NCI-H1436 treated with DMSO at 0.1 percent for 48 hours (cell line): ENCODE measurements at regions not wholly inside any gene's neighbourhood (a gene's known extent, or its start where the extent isn't known, plus 50 kb on each side); places are given as distances from the start of the nearest gene placed in this dataset.
"Not testable (repeated sequence)": the region's sequence is repeated elsewhere in the genome, so short reads cannot be mapped to it uniquely, and the experiment has no call there.

ENCODE experiments used
- DNase-seq: peaks from one replicate; lab custom pipeline; 2025; lab: John Stamatoyannopoulos, UW

DNA sequence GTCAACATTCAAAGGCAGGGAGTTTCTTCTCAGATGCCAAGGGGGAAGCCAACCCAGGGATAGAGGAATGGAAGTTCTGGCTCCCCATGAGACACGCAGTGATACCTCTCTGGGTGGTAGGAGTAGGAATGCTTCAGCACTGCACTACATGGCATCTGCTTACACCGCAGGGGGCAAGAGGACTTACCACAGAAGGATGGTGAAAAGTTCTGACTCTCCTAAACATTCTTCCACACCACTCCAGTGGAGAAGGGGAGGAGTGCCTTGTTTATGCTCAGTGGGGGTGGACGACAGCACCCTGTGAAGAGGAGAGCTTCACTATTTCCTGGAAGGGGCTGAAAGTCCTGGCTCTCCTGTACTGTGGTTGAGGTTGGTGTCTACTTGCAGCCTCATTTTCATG lies 1011.3 kb upstream of the WWC1 start:
- no peak for DNase-seq

GRCh38 chr5:167281925-167282324 lies 1009.5 kb upstream of the WWC1 start:
- DNase-seq: no peak

DNA sequence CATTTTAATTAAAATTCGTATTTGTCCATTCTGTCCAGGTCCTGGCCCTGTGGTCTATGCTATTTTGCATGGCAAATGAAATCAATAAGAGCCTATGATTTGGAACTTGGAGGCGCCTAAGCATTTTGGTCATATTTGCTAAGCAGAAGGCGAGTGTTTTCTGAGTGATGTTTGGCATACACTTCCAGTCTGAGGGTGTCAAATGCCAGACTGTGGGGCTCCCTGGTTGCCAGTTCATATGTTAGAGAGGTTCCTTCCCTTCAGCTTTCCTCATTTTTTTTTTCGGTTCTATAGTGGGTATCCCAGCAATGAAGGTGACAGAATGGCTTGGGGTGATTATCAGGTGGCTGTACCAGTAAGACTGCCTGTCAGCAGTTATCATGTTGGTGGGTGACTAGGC lies 1007.8 kb upstream of the WWC1 start:
- DNase-seq: no peak

GRCh38 chr5:167284222-167284890 lies 1007.1 kb upstream of the WWC1 start:
- no peak for DNase-seq

DNA sequence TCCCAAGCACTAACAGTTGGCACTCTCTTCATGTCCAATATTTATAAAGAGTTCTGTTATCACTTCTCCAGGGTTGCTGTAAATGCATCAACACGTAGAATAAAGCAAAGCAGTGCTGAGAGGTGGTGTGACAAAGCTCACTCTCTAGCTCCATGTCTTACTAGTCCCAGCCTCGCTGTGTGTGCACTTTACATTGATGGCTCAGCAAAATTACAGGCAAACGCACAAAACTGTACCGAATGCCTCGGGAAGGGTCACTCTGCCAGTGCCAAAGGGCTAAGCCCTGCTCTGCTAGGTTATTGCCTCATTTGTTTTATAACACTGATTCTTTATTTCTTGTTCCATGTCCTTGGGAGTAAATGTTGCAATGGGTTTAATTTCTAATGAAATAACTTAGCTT lies 1005.9 kb upstream of the WWC1 start:
- DNase-seq: no peak

- no peak for DNase-seq
Measured at GRCh38 chr5:167286891-167287290, 1004.6 kb upstream of the WWC1 start.

DNA sequence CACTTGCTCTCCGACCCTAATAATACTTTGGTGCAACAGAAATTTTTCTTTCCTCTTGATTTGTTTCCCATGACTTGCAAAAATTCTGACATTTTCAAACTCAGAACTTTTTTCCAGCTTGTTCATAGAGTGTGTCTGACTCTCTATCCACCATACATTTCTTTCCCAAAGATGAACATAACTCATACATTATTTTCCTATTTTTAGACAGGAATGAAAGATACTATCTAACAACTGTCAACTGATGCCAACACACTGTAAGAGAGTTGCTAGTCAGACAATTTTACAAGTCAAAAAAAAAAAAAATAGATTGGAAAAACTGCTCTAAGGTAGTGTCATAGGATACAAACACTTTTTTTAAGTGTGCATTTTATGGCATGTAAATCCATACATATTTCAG lies 1001.0 kb upstream of the WWC1 start:
- DNase-seq: no peak

- DNase-seq: no peak
Measured at GRCh38 chr5:167294882-167295680, 996.4 kb upstream of the WWC1 start.

DNA sequence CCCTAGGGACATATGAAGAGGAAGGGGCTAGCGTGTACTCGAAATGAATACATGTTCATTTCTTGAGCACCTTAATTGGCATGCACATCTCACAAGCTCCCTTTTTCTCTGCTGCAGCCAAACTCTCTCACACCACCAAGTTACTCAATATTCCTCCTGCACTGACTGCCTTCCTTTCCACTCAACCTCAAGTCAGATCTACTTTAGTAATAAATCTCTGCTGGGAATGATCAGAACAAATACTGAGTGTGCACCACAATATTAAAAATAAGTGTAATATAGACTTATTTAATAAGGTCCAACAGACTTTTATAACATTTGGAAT lies 995.8 kb upstream of the WWC1 start:
- no peak for DNase-seq

DNA sequence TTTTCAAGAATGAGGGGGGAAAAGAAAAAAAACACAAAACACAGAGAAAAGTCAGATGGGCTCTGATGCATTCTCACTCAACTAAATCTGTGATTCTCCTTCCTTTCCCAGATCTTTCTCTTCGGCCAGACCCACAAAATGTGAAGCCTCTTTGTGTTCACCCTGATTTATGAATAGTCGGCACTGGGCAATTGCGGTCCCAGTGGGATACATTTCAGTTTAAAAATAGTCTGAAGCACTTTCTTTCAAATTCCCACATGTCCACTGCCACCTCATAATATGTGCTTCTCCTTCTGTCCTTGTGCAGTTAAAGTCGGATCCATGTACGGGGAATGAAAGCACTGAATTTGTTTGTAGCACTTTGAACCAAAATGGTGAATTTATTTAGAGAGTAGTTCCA lies 995.4 kb upstream of the WWC1 start:
- DNase-seq: no peak

DNA sequence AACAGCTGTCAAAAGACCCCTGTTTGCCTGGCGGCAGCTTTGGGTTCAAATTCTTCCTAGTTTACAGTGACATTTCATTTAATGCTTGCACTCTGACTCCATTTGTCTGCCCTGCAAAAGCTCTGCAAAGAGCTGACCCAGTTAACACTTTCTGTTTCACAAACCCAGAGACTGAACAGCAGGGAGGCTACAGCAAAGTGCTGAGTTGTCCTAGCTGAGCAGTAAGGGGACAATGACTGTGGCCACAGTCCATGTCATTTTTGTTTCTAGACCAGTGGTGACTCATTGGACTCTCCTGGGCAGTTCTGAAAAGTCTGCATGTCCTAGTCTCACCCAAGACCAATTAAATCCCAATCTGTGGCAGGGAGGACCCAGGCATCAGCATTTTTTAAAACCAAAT lies 994.8 kb upstream of the WWC1 start:
- DNase-seq: no peak

- DNase-seq: not testable (repeated sequence)
Measured at GRCh38 chr5:167299861-167300260, 991.6 kb upstream of the WWC1 start.

- DNase-seq: no peak
Measured at GRCh38 chr5:167303582-167303981, 987.9 kb upstream of the WWC1 start.

- no peak for DNase-seq
Measured at GRCh38 chr5:167304834-167305469, 986.5 kb upstream of the WWC1 start.

DNA sequence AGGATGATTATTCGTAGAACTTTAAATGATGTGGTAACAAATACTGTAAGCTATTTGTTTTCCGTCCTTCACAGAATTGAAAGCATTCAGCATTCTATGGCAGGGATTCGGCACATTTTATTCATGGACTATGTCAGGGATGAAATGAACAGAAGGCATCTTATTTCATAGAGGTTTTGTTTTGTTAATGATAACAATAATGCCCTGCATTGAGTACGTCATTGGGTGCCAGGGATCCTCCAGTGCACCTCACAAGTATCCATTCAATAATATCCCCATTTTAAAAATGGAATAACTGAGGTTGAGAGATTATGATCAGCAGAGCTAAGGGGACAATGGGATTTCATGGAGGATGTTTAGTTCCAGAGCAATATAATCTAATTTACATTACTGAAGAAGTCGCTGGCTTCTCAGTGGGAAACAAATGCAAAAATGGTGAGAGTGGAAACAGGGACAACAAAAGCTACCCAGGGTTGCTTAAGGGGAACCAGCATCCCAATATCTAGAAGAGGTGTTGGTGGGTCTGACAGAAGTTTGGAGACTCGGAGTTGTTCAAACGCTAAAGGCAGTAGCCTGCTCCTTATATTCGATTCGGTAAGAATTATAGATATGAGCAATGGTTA lies 985.7 kb upstream of the WWC1 start:
- no peak for DNase-seq

- no peak for DNase-seq
Measured at GRCh38 chr5:167307042-167307441, 984.4 kb upstream of the WWC1 start.

GRCh38 chr5:167308466-167308865 lies 983.0 kb upstream of the WWC1 start:
- no peak for DNase-seq

DNA sequence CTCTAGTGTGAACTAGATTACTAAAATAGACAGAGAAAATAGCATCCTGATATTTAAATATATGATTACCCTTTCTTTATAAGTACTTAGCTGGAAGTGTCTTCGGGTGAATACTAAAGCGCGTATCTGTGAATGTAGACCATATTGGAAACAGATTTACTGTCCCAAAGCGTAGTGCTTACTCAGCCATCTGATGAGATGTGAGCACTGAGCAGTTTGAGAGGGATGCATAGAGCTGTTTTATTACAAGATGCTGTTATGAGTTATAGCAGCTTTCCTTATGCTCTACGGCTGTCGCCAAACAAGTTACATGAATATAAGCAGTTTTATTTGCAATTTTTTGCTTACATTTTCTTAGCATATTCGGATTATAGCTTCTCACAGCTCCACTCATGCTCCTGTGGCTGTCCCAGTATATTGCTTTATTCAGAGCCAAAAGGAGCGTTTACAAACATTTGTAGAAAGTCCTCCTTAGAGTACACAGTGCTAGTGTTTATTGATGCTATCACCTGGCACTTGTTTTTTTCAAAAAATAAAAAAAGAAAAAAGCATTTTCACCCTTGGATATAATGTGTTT lies 981.4 kb upstream of the WWC1 start:
- DNase-seq: no peak

- no peak for DNase-seq
Measured at GRCh38 chr5:167311340-167311739, 980.1 kb upstream of the WWC1 start.

GRCh38 chr5:167312225-167312624 lies 979.2 kb upstream of the WWC1 start:
- no peak for DNase-seq

DNA sequence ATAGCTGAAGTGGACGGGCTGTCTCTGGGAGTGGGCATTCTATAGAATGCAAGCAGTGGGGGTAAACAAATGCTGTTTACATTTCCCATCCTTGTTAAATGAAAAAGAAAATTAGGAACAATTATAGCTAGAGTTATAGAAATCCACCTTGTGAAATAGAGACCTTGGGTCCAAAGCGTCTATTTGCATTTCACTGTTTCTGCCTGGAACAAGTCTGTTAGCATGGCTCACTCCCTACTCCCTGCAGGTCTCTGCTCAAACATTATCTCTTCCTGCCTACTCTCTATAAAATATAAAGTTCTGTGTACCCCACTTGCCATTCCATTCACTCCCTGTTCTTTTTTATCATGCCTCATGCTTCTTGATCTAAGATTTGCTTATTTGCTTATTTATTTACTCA lies 975.7 kb upstream of the WWC1 start:
- no peak for DNase-seq

- DNase-seq: no peak
Measured at GRCh38 chr5:167317884-167318283, 973.6 kb upstream of the WWC1 start.

- no peak for DNase-seq
Measured at GRCh38 chr5:167319243-167319642, 972.2 kb upstream of the WWC1 start.
